GM21786 (cell line): ENCODE measurements at regions not wholly inside any gene's neighbourhood (a gene's known extent, or its start where the extent isn't known, plus 50 kb on each side); places are given as distances from the start of the nearest gene placed in this dataset.
"Not testable (repeated sequence)": the region's sequence is repeated elsewhere in the genome, so short reads cannot be mapped to it uniquely, and the experiment has no call there.

Experiments
- ATAC-seq: cut with Tn5 transposase; IDR thresholded peaks from one replicate; pipeline ENCODE4 v1.9.1; 2021; ENCODE audit not compliant: unreplicated experiment

- peak; percentile 58 for ATAC-seq
Observed at GRCh38 chr1:90357995-90358394, 359.1 kb downstream of the BARHL2 start.

GRCh38 chr1:90356991-90357390 lies 360.1 kb downstream of the BARHL2 start:
- ATAC-seq, result no peak

- no peak for ATAC-seq
Observed at GRCh38 chr1:90356101-90356500, 361.0 kb downstream of the BARHL2 start.

GRCh38 chr1:90354704-90355103 lies 359.8 kb downstream of the ZNF326 start:
- ATAC-seq, result no peak

- ATAC-seq, result no peak
Observed at GRCh38 chr1:90351019-90351418, 356.1 kb downstream of the ZNF326 start.

GRCh38 chr1:90349510-90349909 lies 354.6 kb downstream of the ZNF326 start:
- no peak for ATAC-seq

GRCh38 chr1:90348934-90349333 lies 354.0 kb downstream of the ZNF326 start:
- no peak for ATAC-seq

GRCh38 chr1:90348459-90348858 lies 353.5 kb downstream of the ZNF326 start:
- not testable (repeated sequence) for ATAC-seq

GRCh38 chr1:90347366-90347765 lies 352.5 kb downstream of the ZNF326 start:
- no peak for ATAC-seq

GRCh38 chr1:90346757-90347156 lies 351.8 kb downstream of the ZNF326 start:
- no peak for ATAC-seq

GRCh38 chr1:90346349-90346748 lies 351.4 kb downstream of the ZNF326 start:
- ATAC-seq, result no peak

GRCh38 chr1:90344963-90345730 lies 350.2 kb downstream of the ZNF326 start:
- no peak for ATAC-seq

GRCh38 chr1:90341516-90341915 lies 346.6 kb downstream of the ZNF326 start:
- no peak for ATAC-seq

- ATAC-seq, result no peak
Observed at GRCh38 chr1:90340606-90341005, 345.7 kb downstream of the ZNF326 start.

- no peak for ATAC-seq
Observed at GRCh38 chr1:90339811-90340210, 344.9 kb downstream of the ZNF326 start.

- no peak for ATAC-seq
Observed at GRCh38 chr1:90336552-90337324, 341.8 kb downstream of the ZNF326 start.

- ATAC-seq, result no peak
Observed at GRCh38 chr1:90335558-90335957, 340.6 kb downstream of the ZNF326 start.

GRCh38 chr1:90334137-90334536 lies 339.2 kb downstream of the ZNF326 start:
- ATAC-seq, result no peak

GRCh38 chr1:90325168-90325567 lies 330.3 kb downstream of the ZNF326 start:
- ATAC-seq, result no peak

- ATAC-seq, result no peak
Observed at GRCh38 chr1:90322186-90322585, 327.3 kb downstream of the ZNF326 start.

- ATAC-seq, result no peak
Observed at GRCh38 chr1:90319918-90320317, 325.0 kb downstream of the ZNF326 start.

GRCh38 chr1:90318431-90318830 lies 323.5 kb downstream of the ZNF326 start:
- ATAC-seq, result no peak
